HG03039 (cell line): ENCODE measurements at regions not wholly inside any gene's neighbourhood (a gene's known extent, or its start where the extent isn't known, plus 50 kb on each side); places are given as distances from the start of the nearest gene placed in this dataset.

Experiments used
- ATAC-seq: cut with Tn5 transposase; IDR thresholded peaks from one replicate; pipeline ENCODE4 v1.9.1; 2021; ENCODE audit warnings: mild to moderate bottlenecking, moderate library complexity; ENCODE audit not compliant: unreplicated experiment

DNA sequence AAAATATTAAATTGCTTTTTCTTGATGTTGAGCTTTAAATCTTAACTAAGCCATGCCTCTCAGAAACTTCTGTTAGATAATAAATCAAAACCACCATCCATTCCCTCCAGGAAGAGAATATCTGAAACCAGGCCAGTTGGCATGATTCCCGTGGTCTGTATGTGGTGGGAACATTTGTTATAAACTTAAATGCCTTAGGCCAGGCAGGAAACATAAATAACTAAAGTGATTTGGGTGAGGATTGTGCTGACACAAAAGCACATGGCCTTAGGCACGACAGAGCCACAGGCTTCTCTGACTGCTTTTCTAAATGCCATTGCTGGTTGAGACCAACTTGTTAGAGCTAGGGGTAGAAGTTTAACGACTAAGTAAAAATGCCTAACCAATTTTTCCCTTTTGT is 255.9 kb downstream of the GABRG2 start:
- no peak for ATAC-seq

DNA sequence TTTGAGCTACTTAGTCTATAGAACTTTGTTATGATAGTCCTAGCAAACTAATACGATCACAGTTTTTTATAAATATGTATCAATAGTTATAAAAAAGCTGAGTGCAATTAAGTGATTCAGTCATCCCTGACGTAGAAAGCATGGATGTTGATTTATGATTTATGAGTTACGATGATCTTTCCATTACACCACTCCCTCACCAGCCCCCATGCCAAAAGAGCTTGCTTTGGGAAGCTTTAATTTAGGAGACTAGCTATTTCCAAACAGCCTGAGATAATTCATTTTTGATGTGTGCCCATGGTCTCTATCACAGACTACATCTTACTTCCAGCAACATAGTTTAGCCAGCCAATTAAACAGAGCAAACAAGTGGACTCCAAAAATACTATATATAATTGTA is 256.8 kb downstream of the GABRG2 start:
- no peak for ATAC-seq

DNA sequence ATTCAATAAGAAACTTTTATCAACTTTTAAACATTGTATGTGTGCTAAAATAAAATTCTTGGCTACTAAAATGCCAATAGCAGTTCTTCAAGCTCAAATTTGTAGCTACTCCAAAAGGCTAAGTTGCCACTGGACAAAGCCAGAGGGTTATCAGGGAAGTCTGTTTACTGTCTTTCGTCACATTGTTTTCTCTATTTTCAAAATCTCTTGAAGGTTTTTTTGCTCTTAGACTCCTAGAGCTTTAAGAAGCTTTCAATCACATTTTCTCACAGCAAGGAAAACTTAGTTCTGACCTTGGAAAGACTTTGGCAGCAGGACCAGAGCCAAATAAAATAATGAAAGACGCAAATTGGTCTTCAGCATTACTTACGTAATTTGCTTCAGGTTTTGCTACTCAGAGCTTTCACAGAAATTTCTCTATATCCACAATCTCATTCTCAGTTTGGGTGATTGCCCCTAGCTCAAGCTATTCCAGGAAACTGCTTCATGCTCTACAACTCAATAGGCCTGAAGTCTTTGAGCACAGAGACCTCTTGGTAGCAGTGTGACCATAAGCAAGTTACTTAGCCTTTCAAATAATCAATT is 257.7 kb downstream of the GABRG2 start:
- ATAC-seq, result no peak

DNA sequence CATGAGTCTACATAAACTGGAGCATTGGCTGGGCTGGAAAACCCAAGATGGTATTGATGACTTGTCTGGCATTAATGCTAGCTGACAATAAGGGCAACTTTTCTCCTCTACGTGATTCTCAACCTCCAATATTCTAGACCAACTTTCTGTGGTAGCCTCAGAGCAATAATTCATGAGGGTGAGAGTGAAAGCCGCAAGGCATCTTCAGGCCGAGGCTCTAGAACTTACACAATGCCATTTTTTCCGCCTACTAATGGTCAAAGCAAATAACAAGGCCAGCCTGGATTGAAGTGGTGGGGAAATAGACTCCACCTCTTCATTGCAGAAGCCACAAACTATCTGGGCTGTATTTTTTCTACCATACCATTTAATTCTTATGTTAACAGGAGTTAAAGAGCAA is 267.4 kb downstream of the GABRG2 start:
- no peak for ATAC-seq

DNA sequence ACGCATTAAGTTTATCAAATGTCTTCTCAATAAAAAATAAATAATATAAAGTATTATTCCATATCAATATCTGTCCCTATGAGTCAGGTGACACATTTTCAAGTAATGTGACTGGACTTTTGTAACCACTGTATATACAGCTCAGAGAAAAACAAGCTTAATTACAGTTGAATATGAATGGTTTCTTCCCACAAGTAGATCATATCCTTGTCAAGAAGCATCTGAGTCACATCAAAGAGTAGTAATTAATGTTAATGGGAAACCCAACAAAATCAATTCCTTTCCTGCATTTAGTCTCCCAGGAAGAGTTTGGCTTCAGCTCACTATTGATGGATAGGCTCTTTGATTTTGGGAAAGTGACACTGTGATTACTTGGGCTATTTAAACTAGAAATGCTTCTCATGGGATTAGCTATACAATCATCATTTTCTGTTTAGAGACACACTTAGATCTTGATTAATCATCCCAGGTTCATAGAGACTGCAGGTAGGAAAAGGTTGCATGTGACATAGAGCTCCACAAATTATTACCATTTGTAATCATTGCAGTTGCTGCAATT is 292.9 kb downstream of the GABRG2 start:
- no peak for ATAC-seq

DNA sequence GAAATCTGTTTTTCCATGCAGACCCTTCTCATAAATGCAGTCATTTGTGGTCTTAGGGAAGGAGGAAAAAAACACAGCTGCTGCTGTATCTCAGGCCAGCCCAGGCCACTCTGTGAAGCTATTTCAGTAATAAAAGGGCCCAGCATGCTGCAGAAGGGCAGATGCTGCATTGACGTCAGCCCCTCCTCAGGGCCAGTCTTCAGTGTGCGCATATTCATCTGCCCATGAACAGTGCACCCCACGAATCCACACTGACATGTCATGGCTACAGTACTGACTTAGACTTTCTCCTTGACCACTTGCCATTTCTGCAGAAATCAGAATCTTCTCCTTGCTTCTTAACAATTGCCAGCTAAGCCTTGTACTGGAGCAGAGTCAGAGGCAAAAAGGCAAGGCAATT is 304.7 kb downstream of the GABRG2 start:
- no peak for ATAC-seq

DNA sequence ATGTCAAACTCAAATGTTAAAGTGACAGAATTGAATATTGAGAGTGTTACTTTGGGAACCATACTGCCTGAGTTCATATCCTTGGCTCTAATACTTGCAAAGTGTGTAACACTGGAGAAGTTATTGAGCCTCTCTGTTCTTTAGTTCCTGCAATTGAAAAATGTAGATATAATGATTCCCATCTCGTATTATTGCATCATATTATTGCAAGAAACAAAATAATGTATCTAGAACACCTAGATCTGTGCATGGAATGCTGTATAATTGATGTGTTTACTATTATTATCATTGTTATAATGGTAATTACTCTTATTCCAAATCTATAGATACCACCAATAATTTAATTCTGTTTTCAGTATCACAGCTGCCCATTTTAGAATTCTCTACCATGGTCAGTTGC is 310.3 kb downstream of the GABRG2 start:
- no peak for ATAC-seq

DNA sequence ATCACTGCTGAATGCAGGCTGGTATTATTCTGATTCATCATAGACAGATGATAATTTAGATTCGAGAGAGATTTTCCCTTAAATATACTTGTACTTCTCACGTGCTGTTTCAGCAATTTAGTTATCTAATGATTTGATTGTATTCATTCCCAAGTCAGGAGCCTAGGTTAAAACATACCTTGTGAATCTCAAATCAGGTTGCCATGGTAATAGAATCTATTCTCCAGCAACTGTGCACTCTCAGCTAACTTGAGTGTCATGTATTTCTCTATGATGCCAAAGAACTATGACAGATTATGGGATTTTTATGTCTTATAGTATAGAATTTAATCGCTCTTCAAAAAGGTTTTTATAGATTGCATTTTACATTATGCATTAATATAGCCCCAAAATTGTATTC is 315.3 kb downstream of the GABRG2 start:
- no peak for ATAC-seq

DNA sequence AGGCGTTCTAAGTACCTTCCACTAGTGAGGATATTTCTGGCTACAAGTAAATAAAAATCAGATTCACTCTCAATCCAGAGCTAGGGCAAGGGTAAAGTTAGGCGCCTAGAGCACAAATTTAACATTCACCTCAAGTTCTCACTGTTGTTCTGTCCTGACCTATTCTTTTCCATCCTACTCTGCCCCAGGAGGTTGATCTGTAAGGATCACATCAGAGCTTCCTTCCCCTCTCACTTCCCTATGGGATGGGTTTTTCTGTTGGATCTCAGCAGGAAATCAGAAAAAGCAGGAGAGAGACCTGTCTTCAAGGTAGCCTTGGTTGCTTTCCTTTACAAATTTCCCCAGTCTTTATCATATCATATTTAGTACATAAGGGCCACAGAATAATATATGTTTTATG is 316.7 kb downstream of the GABRG2 start:
- ATAC-seq, result no peak

DNA sequence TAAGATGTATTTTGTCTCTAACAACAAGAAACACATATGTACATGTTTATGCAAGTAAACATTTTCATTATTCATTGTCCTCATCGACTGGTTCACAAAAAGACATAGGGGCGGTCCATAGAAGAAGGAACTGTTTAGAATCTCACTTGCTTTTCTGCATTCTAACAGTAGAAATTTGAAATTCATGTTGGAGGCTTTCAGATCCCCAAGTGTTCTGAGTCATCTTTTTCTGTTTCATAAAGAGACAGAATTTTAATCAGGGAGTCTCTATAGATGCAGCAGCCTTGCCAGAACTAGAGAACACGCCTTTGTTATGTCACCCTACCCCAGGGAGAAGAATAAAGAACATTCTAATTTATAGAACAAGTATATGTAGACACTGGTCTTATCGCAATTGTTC is 324.3 kb downstream of the GABRG2 start:
- no peak for ATAC-seq

DNA sequence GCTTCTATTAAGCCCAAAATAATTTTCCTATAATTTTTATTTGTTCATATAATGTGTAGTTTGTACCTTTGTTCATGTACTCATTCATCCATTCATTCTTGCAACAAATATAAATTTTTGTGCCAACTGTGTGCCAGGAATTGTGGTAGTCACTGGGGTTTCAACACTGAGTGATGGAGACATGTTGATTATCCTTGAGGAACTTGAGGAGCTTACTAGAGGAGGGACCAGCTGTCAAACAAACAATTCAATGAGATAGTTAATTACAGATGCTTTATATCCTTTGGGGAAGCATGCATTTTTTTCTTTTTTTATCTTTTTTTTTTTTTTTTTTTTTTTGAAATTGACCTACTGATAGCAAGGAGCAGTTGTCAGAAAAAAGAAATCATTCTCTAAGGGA is 324.8 kb downstream of the GABRG2 start:
- ATAC-seq, result no peak

DNA sequence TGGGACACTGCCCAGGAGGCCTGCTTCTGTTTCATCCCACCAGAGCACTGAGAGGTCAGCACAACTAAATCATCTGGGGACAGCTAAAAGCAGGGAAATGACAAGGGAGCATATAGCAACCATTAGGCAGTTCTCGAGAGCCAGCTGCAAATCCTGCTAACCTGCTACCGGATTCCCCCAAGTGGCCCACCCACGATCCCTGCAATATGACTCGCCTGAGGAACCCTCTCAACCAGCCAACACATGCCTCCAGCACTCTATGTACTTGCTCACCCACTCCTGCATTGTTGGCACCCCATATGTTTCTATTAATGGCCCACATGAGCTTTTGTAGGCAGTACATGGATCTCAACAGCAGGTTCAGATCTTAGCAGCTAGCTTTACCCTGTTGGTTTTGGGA is 326.0 kb downstream of the GABRG2 start:
- ATAC-seq, result no peak

DNA sequence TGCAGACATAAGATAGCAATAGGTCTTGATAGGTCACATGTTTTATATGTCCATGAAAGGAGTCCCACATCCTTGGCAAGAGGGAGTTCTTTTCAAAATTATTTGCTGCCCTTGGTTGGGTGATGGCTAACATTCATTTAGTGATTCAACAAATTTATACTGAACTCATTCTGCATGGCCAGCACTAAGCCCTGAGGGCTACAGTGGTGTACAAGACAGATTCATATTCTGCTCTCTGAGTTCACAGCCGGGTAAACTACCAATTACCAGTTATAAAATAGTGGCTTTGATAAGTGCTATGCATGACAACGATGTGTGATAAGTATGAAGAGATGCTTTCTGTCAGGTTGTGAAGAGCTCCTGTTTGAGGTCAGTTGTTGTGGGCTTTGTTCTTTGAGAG is 340.0 kb downstream of the GABRG2 start:
- ATAC-seq, result no peak

DNA sequence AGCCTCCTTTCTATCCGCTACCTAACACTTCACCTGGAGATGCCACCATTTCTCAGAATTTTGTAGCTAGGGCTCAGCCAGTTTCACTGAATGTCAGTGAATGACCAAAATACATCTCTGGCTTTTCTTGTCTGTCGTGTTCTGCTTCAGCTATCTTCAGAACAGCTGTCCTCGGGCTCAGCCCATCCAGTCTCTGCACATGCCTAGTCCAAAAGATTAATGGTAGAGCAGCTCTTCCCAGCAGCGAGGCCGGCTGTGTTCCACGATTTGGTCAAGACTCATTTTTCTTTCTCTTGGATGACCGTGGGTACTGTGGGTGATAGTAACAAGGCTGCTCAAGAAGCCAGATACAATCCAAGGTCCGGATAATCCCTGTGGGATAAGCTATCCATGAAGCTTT is 342.8 kb downstream of the GABRG2 start:
- ATAC-seq, result no peak

DNA sequence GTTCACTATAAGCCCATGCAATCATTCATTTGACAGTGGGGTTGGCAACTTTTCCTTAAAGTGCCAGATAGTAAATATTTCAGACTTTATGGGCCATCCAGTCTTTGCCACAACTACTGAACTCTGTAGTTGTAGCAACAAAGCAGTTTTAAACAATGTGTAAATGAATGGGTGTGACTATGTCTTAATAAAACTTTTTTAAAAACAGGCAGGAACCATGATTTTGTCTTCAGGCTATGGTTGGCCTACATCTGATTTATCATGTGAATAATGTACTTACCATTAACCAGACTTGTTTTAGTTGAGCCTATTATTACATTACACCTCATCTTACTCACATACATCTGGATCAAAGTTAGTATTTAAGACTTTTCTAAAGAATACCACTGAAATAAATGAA is 361.6 kb downstream of the GABRG2 start:
- no peak for ATAC-seq

DNA sequence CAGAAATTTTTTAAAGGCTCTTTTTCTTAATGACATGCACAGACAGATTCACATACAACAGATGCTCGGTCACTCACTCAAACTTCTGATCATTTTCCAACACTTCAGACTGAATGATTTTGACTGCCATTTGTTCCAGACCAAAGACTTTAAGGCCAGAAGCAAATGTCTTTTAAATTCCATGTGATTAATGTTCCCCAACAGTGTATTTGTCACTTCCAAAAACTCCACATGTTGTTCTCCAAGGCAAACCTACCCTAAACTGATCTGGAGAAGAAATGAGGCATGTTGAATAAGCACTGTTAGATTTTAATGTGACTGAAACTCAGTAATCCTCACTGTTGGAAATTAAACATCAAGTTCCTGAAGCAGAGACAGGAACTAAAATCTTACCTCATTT is 366.7 kb downstream of the GABRG2 start:
- ATAC-seq, result no peak

DNA sequence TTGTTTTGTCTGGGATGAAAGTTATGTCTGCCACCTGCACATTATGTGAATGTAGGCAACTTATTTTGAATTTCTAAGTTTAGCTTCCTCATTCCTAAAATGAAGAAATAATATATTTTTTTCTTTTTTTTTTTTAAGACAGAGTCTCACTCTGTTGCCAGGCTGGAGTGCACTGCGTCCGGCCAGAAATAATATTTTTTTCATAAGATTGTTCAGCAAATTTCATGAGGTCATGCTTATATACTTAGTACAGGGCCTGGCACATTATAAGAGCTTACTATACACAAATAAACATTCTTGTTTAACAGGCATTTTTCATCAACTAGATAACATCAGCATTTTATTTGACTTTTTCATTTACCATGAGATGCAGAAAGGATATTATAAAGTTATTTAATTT is 368.5 kb downstream of the GABRG2 start:
- ATAC-seq, result no peak

DNA sequence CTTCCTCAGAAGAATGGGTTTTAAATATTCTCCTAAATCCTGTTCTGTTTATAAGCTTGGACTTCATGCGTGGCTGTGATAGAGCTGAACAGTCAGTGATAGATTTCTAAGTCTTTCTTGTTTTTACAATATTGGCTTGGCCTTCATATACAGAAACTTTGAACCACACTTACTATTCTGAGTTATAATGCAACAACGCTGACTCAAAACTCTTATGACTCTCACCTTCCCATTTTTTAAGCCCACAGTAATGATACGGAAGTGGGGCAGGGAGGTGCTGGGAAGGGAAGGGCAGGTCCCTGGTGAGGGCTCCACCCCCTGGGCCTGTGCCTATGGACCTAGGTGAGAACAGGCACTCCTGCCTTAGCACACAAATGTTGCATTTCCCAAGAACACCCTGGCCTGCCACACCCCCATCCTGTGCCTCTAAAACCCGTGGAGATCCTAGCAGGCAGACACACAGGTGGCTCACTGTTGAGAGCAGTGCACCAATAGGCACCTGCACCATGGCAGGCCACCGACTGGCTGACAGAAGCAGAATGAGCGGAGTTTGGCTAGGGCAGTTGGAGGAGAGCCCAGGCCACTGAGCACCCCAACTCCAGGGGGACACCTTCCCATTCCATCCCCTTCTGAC is 376.7 kb downstream of the GABRG2 start:
- no peak for ATAC-seq

DNA sequence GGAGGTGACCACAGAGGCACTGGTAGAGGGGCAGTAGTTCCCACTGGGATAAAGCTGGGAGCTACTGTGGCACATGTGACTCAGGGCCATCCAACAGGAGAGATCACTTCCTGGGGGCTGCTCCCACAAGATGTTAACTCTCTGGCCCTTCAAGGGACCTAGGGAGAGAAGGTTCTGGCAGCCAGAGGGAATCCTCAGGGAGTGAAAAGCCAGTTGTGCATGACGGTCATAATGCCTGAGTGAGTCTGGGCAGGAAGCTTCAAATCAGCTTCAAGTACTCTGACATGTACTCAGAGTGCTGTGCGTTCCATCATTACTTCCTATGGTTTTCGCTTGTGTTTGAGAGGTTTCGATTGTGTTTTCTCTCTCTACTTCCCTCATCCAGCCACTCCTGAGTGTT is 388.5 kb downstream of the GABRG2 start:
- ATAC-seq, result no peak

DNA sequence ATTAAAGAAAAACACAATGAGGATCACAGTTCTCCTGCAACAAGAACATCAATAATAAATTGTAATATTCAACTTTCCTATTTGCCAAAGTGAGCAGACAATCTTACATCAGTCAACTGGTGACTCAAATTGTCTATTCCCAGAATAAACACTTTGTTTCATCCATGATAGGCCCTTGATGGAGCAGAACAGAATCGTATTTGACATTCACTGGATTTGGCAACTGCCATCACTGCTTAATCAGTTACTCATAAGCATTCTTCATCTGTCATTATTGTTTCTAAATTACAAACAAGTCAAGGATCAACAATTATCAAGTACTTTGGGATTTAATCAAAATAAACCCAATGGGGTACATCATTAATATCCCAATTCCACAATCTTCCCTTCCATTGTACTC is 398.4 kb downstream of the GABRG2 start:
- ATAC-seq, result no peak

DNA sequence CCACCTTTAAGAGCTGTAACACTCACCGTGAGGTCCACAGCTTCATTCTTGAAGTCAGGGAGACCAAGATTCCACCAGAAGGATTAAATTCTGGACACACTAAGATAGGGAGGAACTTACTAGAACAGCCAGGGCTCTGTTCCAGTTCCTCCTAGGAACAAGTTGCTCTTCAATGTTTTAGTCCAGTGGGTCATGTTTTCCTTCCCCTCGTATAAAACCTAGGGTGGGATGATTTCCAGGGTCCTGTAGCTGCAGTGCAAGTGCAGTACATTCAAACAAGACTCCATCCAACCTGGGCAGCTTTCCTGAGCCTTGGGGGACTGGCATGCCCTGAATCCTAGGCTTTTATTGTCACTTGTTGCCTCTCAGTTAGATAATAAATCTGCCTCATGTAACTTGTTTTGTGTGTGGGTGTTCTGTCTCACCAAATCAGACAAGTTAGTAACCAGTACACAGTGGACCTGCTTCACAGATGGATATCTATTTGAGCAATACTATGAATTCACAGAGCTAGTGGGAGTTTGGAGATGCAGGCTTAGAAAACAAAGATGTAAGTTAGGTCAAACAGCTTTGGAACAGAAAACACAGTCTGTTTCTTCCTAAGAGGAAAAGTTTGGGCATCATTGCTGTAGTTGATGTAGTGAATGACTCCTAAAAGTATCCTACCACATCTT is 405.6 kb downstream of the GABRG2 start:
- ATAC-seq, result no peak

DNA sequence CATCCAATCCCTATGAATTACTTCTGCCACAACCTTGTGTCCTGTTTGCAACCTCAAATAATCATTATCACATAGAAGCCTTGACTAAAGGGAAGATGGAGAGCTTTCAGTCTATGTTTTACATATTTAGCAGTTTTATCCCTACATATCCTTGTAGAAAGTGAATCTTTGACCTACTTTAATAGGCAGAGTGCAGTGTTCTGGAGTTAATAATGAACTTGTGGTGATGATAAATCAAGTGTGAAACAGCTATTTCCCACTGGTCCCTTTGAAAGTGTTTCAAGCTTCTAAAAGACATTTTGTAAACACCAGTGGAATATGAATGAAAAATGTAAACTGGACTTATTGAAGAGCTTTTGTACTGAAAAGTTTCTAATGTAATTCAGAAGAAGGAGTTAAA is 406.7 kb downstream of the GABRG2 start:
- ATAC-seq, result no peak
